ENCODE measurements at regions not wholly inside any gene's neighbourhood (a gene's known extent, or its start where the extent isn't known, plus 50 kb on each side); places are given as distances from the start of the nearest gene placed in this dataset.

DNA sequence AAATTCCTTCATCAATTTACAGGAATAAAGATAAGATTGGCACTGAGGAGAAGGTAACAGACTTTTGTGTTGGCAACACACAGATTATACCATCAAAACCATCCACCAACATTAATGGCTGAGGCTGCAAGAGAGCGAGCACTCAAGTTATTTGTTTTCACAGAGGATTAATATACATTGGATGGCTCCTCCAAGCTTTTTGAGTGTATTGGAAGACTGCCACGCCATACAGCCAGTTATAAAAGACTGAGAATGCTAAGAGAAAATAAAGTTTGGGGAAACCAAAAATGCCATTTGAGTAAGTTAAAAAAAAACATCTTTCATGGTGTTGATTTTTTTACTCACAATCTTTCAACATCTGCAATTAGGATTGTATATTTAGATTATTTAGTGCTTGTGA lies 973.8 kb upstream of the SLC35B3 start:
- WGBS (ENCODE audit: insufficient coverage), result 56% methylated on average over 2 of the region's 2 CpGs
- intact Hi-C loops (cut with micrococcal nuclease), result no loop called here
- no peak for ATAC-seq
- no peak for DNase-seq
- no peaks in the 10 kb centered on the region for H3K36me3 Mint-ChIP-seq
- no peaks in the 10 kb centered on the region for H3K9me3 ChIP-seq (ENCODE audit: control insufficient read depth, insufficient read depth, low read length)
- no peak overlapping the region for H3K4me3 Mint-ChIP-seq
- no peaks in the 10 kb centered on the region for H3K4me1 ChIP-seq (ENCODE audit: control insufficient read depth, insufficient read depth, low read length)
- peaks cover 5 to 11% of the 10 kb centered on the region in 2 donors for H3K9me3 Mint-ChIP-seq
- H3K36me3 ChIP-seq (ENCODE audit: control insufficient read depth, insufficient read depth, low read length), result no peaks in the 10 kb centered on the region
- TF ChIP-seq, protein P1, sequence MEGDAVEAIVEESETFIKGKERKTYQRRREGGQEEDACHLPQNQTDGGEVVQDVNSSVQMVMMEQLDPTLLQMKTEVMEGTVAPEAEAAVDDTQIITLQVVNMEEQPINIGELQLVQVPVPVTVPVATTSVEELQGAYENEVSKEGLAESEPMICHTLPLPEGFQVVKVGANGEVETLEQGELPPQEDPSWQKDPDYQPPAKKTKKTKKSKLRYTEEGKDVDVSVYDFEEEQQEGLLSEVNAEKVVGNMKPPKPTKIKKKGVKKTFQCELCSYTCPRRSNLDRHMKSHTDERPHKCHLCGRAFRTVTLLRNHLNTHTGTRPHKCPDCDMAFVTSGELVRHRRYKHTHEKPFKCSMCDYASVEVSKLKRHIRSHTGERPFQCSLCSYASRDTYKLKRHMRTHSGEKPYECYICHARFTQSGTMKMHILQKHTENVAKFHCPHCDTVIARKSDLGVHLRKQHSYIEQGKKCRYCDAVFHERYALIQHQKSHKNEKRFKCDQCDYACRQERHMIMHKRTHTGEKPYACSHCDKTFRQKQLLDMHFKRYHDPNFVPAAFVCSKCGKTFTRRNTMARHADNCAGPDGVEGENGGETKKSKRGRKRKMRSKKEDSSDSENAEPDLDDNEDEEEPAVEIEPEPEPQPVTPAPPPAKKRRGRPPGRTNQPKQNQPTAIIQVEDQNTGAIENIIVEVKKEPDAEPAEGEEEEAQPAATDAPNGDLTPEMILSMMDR (IDR thresholded peaks at IDR 0.05), result no peak
- no peak overlapping the region for H3K27ac Mint-ChIP-seq
- H3K27ac ChIP-seq (ENCODE audit: low read length), result no peak overlapping the region
- H3K27me3 Mint-ChIP-seq (ENCODE audit: low read depth in 2 of 2), result no peaks in the 10 kb centered on the region
- H3K4me1 Mint-ChIP-seq, result no peaks in the 10 kb centered on the region
- no peak overlapping the region for H3K4me3 ChIP-seq (ENCODE audit: low read length)
- H3K27me3 ChIP-seq (ENCODE audit: control insufficient read depth, insufficient read depth, low read length), result no peaks in the 10 kb centered on the region

DNA sequence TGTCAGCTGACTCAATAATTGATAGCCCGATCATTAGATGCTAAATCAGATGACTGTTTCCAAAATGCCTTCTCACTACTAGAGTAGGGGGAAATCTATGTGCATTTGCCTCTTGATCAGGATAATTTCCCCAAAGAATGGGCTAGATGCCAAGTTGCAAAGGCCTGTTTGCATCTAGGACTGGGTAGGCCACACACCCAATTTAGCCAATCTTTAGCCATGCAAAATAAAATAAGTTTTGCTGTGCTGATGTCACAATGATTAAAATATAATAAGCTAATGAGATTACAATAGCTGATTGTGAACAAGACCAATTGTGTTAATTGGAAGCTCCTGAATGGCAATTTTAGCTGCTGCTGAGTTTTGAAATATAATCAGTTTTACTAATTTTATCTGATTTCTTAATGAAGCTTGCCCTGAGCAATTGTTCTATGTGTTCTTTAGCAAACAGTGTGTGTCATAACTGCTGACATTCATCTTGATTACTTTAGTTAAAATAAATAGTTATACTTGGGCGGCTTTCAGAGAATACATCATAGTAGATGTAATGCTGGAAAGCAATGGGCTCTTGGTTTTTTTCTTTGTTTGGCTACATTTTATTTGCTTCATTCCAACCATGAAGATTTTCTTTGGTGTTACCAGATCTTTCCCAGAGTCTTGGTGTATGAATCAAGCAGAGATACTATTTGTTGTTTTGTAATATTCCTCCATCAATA lies 973.2 kb upstream of the SLC35B3 start:
- Histone ChIP-seq H3K4me3 (ENCODE audit: low read length) (no peak overlapping the region), H3K27ac (ENCODE audit: low read length) (no peak overlapping the region), H3K27me3 (ENCODE audit: control insufficient read depth, insufficient read depth, low read length) (no peaks in the 10 kb centered on the region), H3K36me3 (ENCODE audit: control insufficient read depth, insufficient read depth, low read length) (no peaks in the 10 kb centered on the region), H3K4me1 (ENCODE audit: control insufficient read depth, insufficient read depth, low read length) (no peaks in the 10 kb centered on the region), H3K9me3 (ENCODE audit: control insufficient read depth, insufficient read depth, low read length) (no peaks in the 10 kb centered on the region)
- peaks cover 5 to 11% of the 10 kb centered on the region in 2 donors for H3K9me3 Mint-ChIP-seq
- intact Hi-C loops (cut with micrococcal nuclease), result no loop called here
- H3K4me3 Mint-ChIP-seq, result no peak overlapping the region
- ATAC-seq (no peak), DNase-seq (no peak)
- no peak overlapping the region for H3K27ac Mint-ChIP-seq
- H3K4me1 Mint-ChIP-seq, result no peaks in the 10 kb centered on the region
- H3K27me3 Mint-ChIP-seq (ENCODE audit: low read depth in 2 of 2), result no peaks in the 10 kb centered on the region
- 83% methylated on average over 1 of the region's 2 CpGs for WGBS (ENCODE audit: insufficient coverage)
- no peaks in the 10 kb centered on the region for H3K36me3 Mint-ChIP-seq
- TF ChIP-seq, protein P1 (IDR thresholded peaks at IDR 0.05), result no peak

DNA sequence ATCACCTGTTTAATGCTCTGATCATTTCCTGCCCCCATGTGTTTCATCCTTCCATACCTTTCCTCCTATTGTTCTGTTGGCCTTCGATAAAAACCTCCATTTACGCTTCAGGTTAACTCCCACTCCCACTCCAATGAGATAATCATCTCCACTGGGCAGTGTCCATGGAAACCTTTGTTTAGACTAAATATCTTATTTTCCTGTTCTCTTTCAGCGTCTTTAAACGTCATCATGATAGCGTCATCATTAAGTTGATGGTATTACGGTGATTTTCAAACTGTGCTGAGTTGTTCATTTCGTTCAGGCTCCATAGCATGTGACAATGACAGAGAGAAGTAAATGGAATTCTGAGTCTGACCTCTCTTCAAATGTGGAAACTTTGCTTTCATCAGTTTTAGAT lies 970.5 kb upstream of the SLC35B3 start:
- ATAC-seq (no peak), DNase-seq (no peak)
- Histone ChIP-seq H3K27ac (ENCODE audit: low read length) (no peak overlapping the region), H3K9me3 (ENCODE audit: control insufficient read depth, insufficient read depth, low read length) (no peaks in the 10 kb centered on the region), H3K4me1 (ENCODE audit: control insufficient read depth, insufficient read depth, low read length) (no peaks in the 10 kb centered on the region), H3K4me3 (ENCODE audit: low read length) (no peak overlapping the region), H3K27me3 (ENCODE audit: control insufficient read depth, insufficient read depth, low read length) (no peaks in the 10 kb centered on the region), H3K36me3 (ENCODE audit: control insufficient read depth, insufficient read depth, low read length) (no peaks in the 10 kb centered on the region)
- TF ChIP-seq, protein P1 (IDR thresholded peaks at IDR 0.05), result no peak
- Mint-ChIP-seq H3K4me3 (no peak overlapping the region), H3K4me1 (no peaks in the 10 kb centered on the region), H3K27ac (no peak overlapping the region), H3K36me3 (no peaks in the 10 kb centered on the region), H3K27me3 (ENCODE audit: low read depth in 2 of 2) (no peaks in the 10 kb centered on the region), H3K9me3 (peaks cover 5 to 11% of the 10 kb centered on the region in 2 donors)
- WGBS (ENCODE audit: insufficient coverage), result 75% methylated on average over 7 of the region's 7 CpGs
- intact Hi-C loops (cut with micrococcal nuclease), result no loop called here

DNA sequence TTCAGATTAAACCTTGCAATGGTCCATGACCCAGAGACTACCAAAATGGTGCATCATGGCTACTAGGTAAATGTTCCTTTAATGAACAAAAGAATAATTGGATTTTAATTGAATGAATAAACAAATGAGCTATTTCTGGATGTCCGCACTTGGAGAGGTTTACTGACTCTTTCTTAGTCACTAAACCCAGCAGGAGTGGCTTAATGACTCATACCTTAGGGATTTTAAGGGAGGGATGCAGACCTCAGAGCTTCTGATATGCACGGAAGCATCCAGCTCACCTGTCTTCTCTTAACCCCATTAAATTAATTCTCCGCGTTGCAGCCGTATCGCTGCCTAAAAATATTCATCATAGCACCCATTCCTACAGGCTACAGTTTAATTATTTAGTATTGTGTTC lies 970.0 kb upstream of the SLC35B3 start:
- no peak overlapping the region for H3K4me3 ChIP-seq (ENCODE audit: low read length)
- H3K4me3 Mint-ChIP-seq, result no peak overlapping the region
- H3K27me3 Mint-ChIP-seq (ENCODE audit: low read depth in 2 of 2), result no peaks in the 10 kb centered on the region
- 94% methylated on average over 6 of the region's 6 CpGs for WGBS (ENCODE audit: insufficient coverage)
- intact Hi-C loops (cut with micrococcal nuclease), result no loop called here
- H3K27ac ChIP-seq (ENCODE audit: low read length), result no peak overlapping the region
- H3K4me1 ChIP-seq (ENCODE audit: control insufficient read depth, insufficient read depth, low read length), result no peaks in the 10 kb centered on the region
- no peak for DNase-seq
- no peak overlapping the region for H3K27ac Mint-ChIP-seq
- peaks cover 5 to 11% of the 10 kb centered on the region in 2 donors for H3K9me3 Mint-ChIP-seq
- no peaks in the 10 kb centered on the region for H3K36me3 Mint-ChIP-seq
- no peaks in the 10 kb centered on the region for H3K27me3 ChIP-seq (ENCODE audit: control insufficient read depth, insufficient read depth, low read length)
- TF ChIP-seq, protein P1 (IDR thresholded peaks at IDR 0.05), result no peak
- no peaks in the 10 kb centered on the region for H3K9me3 ChIP-seq (ENCODE audit: control insufficient read depth, insufficient read depth, low read length)
- H3K36me3 ChIP-seq (ENCODE audit: control insufficient read depth, insufficient read depth, low read length), result no peaks in the 10 kb centered on the region
- H3K4me1 Mint-ChIP-seq, result no peaks in the 10 kb centered on the region
- no peak for ATAC-seq

All from natural killer cell (primary cell).